HG02840 (cell line): ENCODE measurements at regions not wholly inside any gene's neighbourhood (a gene's known extent, or its start where the extent isn't known, plus 50 kb on each side); places are given as distances from the start of the nearest gene placed in this dataset.
A peak's percentile ranks its signal among the peaks of the same experiment; 100 is the strongest.

Source experiments
- ATAC-seq: cut with Tn5 transposase; IDR thresholded peaks from one replicate; pipeline ENCODE4 v1.9.1; 2021; ENCODE audit warnings: mild to moderate bottlenecking, moderate library complexity, moderate number of reproducible peaks; ENCODE audit not compliant: unreplicated experiment, low FRiP score

GRCh38 chr5:68405784-68406743, 190.5 kb downstream of the PIK3R1 start:
- ATAC-seq, result no peak

- peak; percentile 86 for ATAC-seq
Observed at GRCh38 chr5:68406767-68407241, 191.2 kb downstream of the PIK3R1 start.

GRCh38 chr5:68407311-68408239, 192.0 kb downstream of the PIK3R1 start:
- ATAC-seq, result no peak

- no peak for ATAC-seq
Observed at GRCh38 chr5:68408345-68408871, 192.9 kb downstream of the PIK3R1 start.

- ATAC-seq, result no peak
Observed at GRCh38 chr5:68409259-68409658, 193.7 kb downstream of the PIK3R1 start.

- ATAC-seq, result no peak
Observed at GRCh38 chr5:68411161-68411560, 195.6 kb downstream of the PIK3R1 start.

- ATAC-seq, result no peak
Observed at GRCh38 chr5:68415177-68416085, 199.9 kb downstream of the PIK3R1 start.

GRCh38 chr5:68416714-68417113, 201.2 kb downstream of the PIK3R1 start:
- no peak for ATAC-seq

GRCh38 chr5:68418201-68418600, 202.6 kb downstream of the PIK3R1 start:
- ATAC-seq, result no peak

- ATAC-seq, result no peak
Observed at GRCh38 chr5:68418680-68419079, 203.1 kb downstream of the PIK3R1 start.

- no peak for ATAC-seq
Observed at GRCh38 chr5:68419081-68419636, 203.6 kb downstream of the PIK3R1 start.

GRCh38 chr5:68419637-68420452, 204.3 kb downstream of the PIK3R1 start:
- ATAC-seq, result no peak

GRCh38 chr5:68420476-68421344, 205.2 kb downstream of the PIK3R1 start:
- ATAC-seq, result no peak

- ATAC-seq, result no peak
Observed at GRCh38 chr5:68421485-68422220, 206.1 kb downstream of the PIK3R1 start.

GRCh38 chr5:68423154-68423811, 207.7 kb downstream of the PIK3R1 start:
- ATAC-seq, result no peak

GRCh38 chr5:68424799-68425537, 209.4 kb downstream of the PIK3R1 start:
- ATAC-seq, result peak; percentile 64
